H9 (cell line): ENCODE measurements at regions not wholly inside any gene's neighbourhood (a gene's known extent, or its start where the extent isn't known, plus 50 kb on each side); places are given as distances from the start of the nearest gene placed in this dataset.

Experiments
- DNase-seq: peaks from one replicate; pipeline ENCODE4 v3.0.0-alpha.2; 2017
- H2AFZ ChIP-seq: one replicate; pipeline ENCODE4 v1.6.1; 2013; ENCODE audit warnings: mild to moderate bottlenecking, low read length, control low read depth, moderate library complexity
- H2AK5ac ChIP-seq: 2 replicates; pipeline ENCODE4 v1.6.1; 2013; ENCODE audit warnings: low read length, control low read depth, mixed read lengths; ENCODE audit not compliant: insufficient read length
- H2BK120ac ChIP-seq: one replicate; pipeline ENCODE4 v1.6.1; 2013; ENCODE audit warnings: low read depth, mild to moderate bottlenecking, low read length, control low read depth, inconsistent platforms; ENCODE audit not compliant: poor library complexity, severe bottlenecking
- H2BK12ac ChIP-seq: 2 replicates; pipeline ENCODE4 v1.6.1; 2013; ENCODE audit warnings: low read length, control low read depth, mixed read lengths, low read depth; ENCODE audit not compliant: insufficient read length
- H2BK15ac ChIP-seq: 2 replicates; pipeline ENCODE4 v1.6.1; 2013; ENCODE audit warnings: low read depth, low read length, control low read depth
- H2BK20ac ChIP-seq: one replicate; pipeline ENCODE4 v1.6.1; 2013; ENCODE audit warnings: low read depth, mild to moderate bottlenecking, low read length, control low read depth, inconsistent platforms; ENCODE audit not compliant: poor library complexity, severe bottlenecking
- H2BK5ac ChIP-seq: 2 replicates; pipeline ENCODE4 v1.6.1; 2013; ENCODE audit warnings: low read length, control low read depth, mixed read lengths; ENCODE audit not compliant: insufficient read length
- H3K14ac ChIP-seq: 2 replicates; pipeline ENCODE4 v1.6.1; 2013; ENCODE audit warnings: low read length, control low read depth; ENCODE audit not compliant: insufficient read depth
- H3K18ac ChIP-seq: 2 replicates; pipeline ENCODE4 v1.6.1; 2013; ENCODE audit warnings: low read depth, mild to moderate bottlenecking, mixed read lengths, low read length, control low read depth; ENCODE audit not compliant: insufficient read length
- H3K23ac ChIP-seq: 2 replicates; pipeline ENCODE4 v1.6.1; 2013; ENCODE audit warnings: low read length, control low read depth, mixed read lengths, low read depth; ENCODE audit not compliant: insufficient read length
- H3K23me2 ChIP-seq: 2 replicates; pipeline ENCODE4 v1.6.1; 2013; ENCODE audit warnings: low read depth, mild to moderate bottlenecking, mixed read lengths, low read length, control low read depth; ENCODE audit not compliant: insufficient read length, poor library complexity, severe bottlenecking
- H3K27ac ChIP-seq: 2 replicates; pipeline ENCODE4 v1.5.1; 2013; ENCODE audit warnings: low read length, control low read depth, mixed read lengths, low read depth; ENCODE audit not compliant: insufficient read length
- H3K27me3 ChIP-seq: 2 replicates; pipeline ENCODE4 v1.6.1; 2013; ENCODE audit warnings: low read length, control low read depth, inconsistent platforms; ENCODE audit not compliant: insufficient read depth
- H3K4ac ChIP-seq: 2 replicates; pipeline ENCODE4 v1.6.1; 2013; ENCODE audit warnings: low read depth, mild to moderate bottlenecking, control low read depth, inconsistent platforms, low read length, moderate library complexity
- H3K4me1 ChIP-seq: 2 replicates; pipeline ENCODE4 v1.6.1; 2013; ENCODE audit warnings: low read length, control low read depth, inconsistent platforms; ENCODE audit not compliant: insufficient read depth
- H3K4me2 ChIP-seq: 2 replicates; pipeline ENCODE4 v1.6.1; 2013; ENCODE audit warnings: low read length, control low read depth, mixed read lengths; ENCODE audit not compliant: insufficient read length, insufficient read depth
- H3K56ac ChIP-seq: 2 replicates; pipeline ENCODE4 v1.6.1; 2013; ENCODE audit warnings: low read depth, mild to moderate bottlenecking, mixed read lengths, low read length, control low read depth; ENCODE audit not compliant: insufficient read length
- H3K79me1 ChIP-seq: 2 replicates; pipeline ENCODE4 v1.6.1; 2013; ENCODE audit warnings: low read depth, mild to moderate bottlenecking, moderate library complexity, low read length, control low read depth, inconsistent platforms; ENCODE audit not compliant: insufficient read depth, poor library complexity, severe bottlenecking
- H3K79me2 ChIP-seq: 2 replicates; pipeline ENCODE4 v1.6.1; 2013; ENCODE audit warnings: low read length, control low read depth, inconsistent platforms; ENCODE audit not compliant: insufficient read depth
- H3K9ac ChIP-seq: 2 replicates; pipeline ENCODE4 v1.6.1; 2013; ENCODE audit warnings: low read length, control low read depth, mixed read lengths; ENCODE audit not compliant: insufficient read length; ENCODE audit errors: extremely low read depth
- H3K9me3 ChIP-seq: one replicate; pipeline ENCODE4 v1.6.1; 2013; ENCODE audit warnings: low read depth, low read length, inconsistent platforms; ENCODE audit not compliant: control insufficient read depth
- H3T11ph ChIP-seq: one replicate; pipeline ENCODE4 v1.6.1; 2013; ENCODE audit warnings: mild to moderate bottlenecking, low read length, control low read depth, inconsistent platforms
- H4K20me1 ChIP-seq: one replicate; pipeline ENCODE4 v1.6.1; 2013; ENCODE audit not compliant: control insufficient read depth, insufficient read length, insufficient read depth
- H4K5ac ChIP-seq: 2 replicates; pipeline ENCODE4 v1.6.1; 2013; ENCODE audit warnings: low read depth, mild to moderate bottlenecking, mixed read lengths, low read length, control low read depth; ENCODE audit not compliant: insufficient read length
- H4K8ac ChIP-seq: replicated peaks from 2 replicates; pipeline ENCODE4 v1.6.1; 2013; ENCODE audit warnings: low read length, control low read depth, mixed read lengths, low read depth; ENCODE audit not compliant: insufficient read length
- H4K91ac ChIP-seq: 2 replicates; pipeline ENCODE4 v1.6.1; 2013; ENCODE audit warnings: low read depth, mild to moderate bottlenecking, moderate library complexity, mixed read lengths, low read length, control low read depth; ENCODE audit not compliant: insufficient read length
- H3K27ac Mint-ChIP-seq, 3 experiments: 2 replicates in 2 of 3; 3 replicates in 1 of 3; pipeline ENCODE4 v1.8.0; 2020 to 2021; ENCODE audit warnings: mixed read lengths in 3 of 3, mild to moderate bottlenecking in 1 of 3, moderate library complexity in 1 of 3
- H3K27me3 Mint-ChIP-seq: 2 replicates; pipeline ENCODE4 v1.8.0; 2021; ENCODE audit warnings: low read depth, mild to moderate bottlenecking, moderate library complexity, mixed read lengths
- H3K36me3 Mint-ChIP-seq, 3 experiments: 2 replicates in 2 of 3; 3 replicates in 1 of 3; pipeline ENCODE4 v1.8.0; 2020 to 2021; ENCODE audit warnings: low read depth in 3 of 3, mixed read lengths in 3 of 3; ENCODE audit not compliant: insufficient read depth in 1 of 3
- H3K4me1 Mint-ChIP-seq, 2 experiments: 2 replicates each; pipeline ENCODE4 v1.8.0; 2020; ENCODE audit warnings: mixed read lengths in 2 of 2
- H3K4me3 Mint-ChIP-seq, 2 experiments: 2 replicates in 1 of 2; 3 replicates in 1 of 2; pipeline ENCODE4 v1.8.0; 2020 to 2021; ENCODE audit warnings: mild to moderate bottlenecking in 2 of 2, mixed read lengths in 2 of 2, moderate library complexity in 1 of 2
- H3K9me3 Mint-ChIP-seq, 2 experiments: 2 replicates in 1 of 2; 3 replicates in 1 of 2; pipeline ENCODE4 v1.8.0; 2020; ENCODE audit warnings: mild to moderate bottlenecking in 2 of 2, mixed read lengths in 2 of 2, moderate library complexity in 1 of 2
- WGBS: extraction: QIAGEN DNeasy Blood & Tissue Kit; methylation state at CpG from one replicate; pipeline ENCODE4 v1.1.7; 2013; ENCODE audit warnings: missing lambda C conversion rate, low lambda C conversion rate, mixed read lengths; ENCODE audit not compliant: insufficient read length; ENCODE audit errors: extremely low coverage; 5-methylcytosine and 5-hydroxymethylcytosine counted together
- TF ChIP-seq, protein P1 (sequence below): fragments of 200-600 bp; sonication (generic); conservative IDR thresholded peaks from 3 replicates; pipeline ENCODE4 v1.8.0; 2021; ENCODE audit warnings: antibody characterized with exemption, mild to moderate bottlenecking

DNA sequence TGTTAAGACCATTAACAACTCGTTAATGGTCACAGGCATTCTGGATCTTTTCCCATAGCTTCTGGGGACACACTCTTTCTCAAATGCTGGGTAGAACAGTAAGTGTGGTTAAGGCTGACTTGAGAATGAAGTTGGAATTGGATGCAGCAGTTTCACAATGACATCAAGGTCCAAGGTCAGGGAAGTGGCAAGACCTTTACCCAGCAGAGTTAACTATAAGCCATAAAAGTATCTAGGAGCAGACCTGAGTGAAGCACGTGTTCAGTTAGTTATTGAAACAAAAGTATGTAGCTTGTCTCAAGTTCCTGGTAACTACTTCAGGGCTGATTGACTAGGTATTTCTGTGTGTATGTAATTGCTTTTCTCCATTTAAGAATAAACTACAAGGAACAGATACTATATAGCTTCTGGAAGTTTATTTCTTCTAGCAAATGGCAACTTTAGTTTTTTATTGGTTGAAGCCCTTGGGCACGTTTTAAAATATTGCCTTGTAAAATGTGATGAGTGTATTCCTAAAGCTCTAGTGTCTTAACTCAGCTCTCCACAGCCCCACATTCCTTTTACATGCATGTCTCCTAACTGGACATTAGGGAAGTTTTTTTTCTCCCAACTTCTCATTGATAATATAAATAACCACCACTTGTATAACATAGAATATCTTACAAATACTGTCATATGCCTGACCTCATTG, 479.0 kb upstream of the CITED2 start:
- H2AFZ ChIP-seq: no peak overlapping the region

More for the DNA sequence above, 479.0 kb upstream of the CITED2 start:
- no peak overlapping the region for H3K18ac ChIP-seq
- Mint-ChIP-seq H3K4me1 (peaks cover 14 to 15% of the 10 kb centered on the region in 2 experiments), H3K27me3 (no peaks in the 10 kb centered on the region), H3K36me3 (peaks cover 0 to 14% (median 0%) of the 10 kb centered on the region in 3 experiments; a peak in 2 of 7 replicates), H3K4me3 (no peak overlapping the region), H3K9me3 (peaks cover 3 to 7% of the 10 kb centered on the region in 2 experiments; a peak in 3 of 5 replicates), H3K27ac (no peak overlapping the region)
- no peaks in the 10 kb centered on the region for H3K9me3 ChIP-seq
- DNase-seq: no peak
- no peak overlapping the region for H3K4ac ChIP-seq
- H2AK5ac ChIP-seq: no peak overlapping the region
- no peaks in the 10 kb centered on the region for H3K27me3 ChIP-seq
- no peaks in the 10 kb centered on the region for H4K20me1 ChIP-seq
- no peak overlapping the region for H3K14ac ChIP-seq
- no peak overlapping the region for H4K5ac ChIP-seq
- no peak overlapping the region for H2BK120ac ChIP-seq
- no peak overlapping the region for H3K23ac ChIP-seq
- no peak overlapping the region for H3K9ac ChIP-seq
- H3K79me2 ChIP-seq: no peaks in the 10 kb centered on the region
- no peak overlapping the region for H2BK20ac ChIP-seq
- no peaks in the 10 kb centered on the region for H3K23me2 ChIP-seq
- no peaks in the 10 kb centered on the region for H3K79me1 ChIP-seq
- H3K4me1 ChIP-seq: no peaks in the 10 kb centered on the region
- H4K91ac ChIP-seq: no peak overlapping the region
- H3K27ac ChIP-seq: no peak overlapping the region
- TF ChIP-seq, protein P1, sequence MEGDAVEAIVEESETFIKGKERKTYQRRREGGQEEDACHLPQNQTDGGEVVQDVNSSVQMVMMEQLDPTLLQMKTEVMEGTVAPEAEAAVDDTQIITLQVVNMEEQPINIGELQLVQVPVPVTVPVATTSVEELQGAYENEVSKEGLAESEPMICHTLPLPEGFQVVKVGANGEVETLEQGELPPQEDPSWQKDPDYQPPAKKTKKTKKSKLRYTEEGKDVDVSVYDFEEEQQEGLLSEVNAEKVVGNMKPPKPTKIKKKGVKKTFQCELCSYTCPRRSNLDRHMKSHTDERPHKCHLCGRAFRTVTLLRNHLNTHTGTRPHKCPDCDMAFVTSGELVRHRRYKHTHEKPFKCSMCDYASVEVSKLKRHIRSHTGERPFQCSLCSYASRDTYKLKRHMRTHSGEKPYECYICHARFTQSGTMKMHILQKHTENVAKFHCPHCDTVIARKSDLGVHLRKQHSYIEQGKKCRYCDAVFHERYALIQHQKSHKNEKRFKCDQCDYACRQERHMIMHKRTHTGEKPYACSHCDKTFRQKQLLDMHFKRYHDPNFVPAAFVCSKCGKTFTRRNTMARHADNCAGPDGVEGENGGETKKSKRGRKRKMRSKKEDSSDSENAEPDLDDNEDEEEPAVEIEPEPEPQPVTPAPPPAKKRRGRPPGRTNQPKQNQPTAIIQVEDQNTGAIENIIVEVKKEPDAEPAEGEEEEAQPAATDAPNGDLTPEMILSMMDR: no peak
- H2BK12ac ChIP-seq: no peak overlapping the region
- no peak overlapping the region for H2BK5ac ChIP-seq
- H4K8ac ChIP-seq: no peak overlapping the region
- H3K4me2 ChIP-seq: no peak overlapping the region
- WGBS: no CpG with 5 or more reads among the region's 3 CpGs
- no peak overlapping the region for H3T11ph ChIP-seq
- H3K56ac ChIP-seq: no peak overlapping the region
- no peak overlapping the region for H2BK15ac ChIP-seq
